ENCODE measurements at regions not wholly inside any gene's neighbourhood (a gene's known extent, or its start where the extent isn't known, plus 50 kb on each side); places are given as distances from the start of the nearest gene placed in this dataset.

GRCh38 chr1:191608367-191608766, 549.9 kb upstream of the RGS18 start:
- DNase-seq, result no peak

GRCh38 chr1:191609305-191609704, 549.0 kb upstream of the RGS18 start:
- no peak for DNase-seq

GRCh38 chr1:191615101-191615821, 543.0 kb upstream of the RGS18 start:
- no peak for DNase-seq

GRCh38 chr1:191618181-191618580, 540.1 kb upstream of the RGS18 start:
- DNase-seq, result no peak

- no peak for DNase-seq
These were observed 537.4 kb upstream of the RGS18 start for GRCh38 chr1:191620883-191621282.

GRCh38 chr1:191624044-191624443, 534.2 kb upstream of the RGS18 start:
- no peak for DNase-seq

- no peak for DNase-seq
These were observed 528.4 kb upstream of the RGS18 start for GRCh38 chr1:191629836-191630235.

- DNase-seq, result no peak
These were observed 523.3 kb upstream of the RGS18 start for GRCh38 chr1:191634801-191635508.

- DNase-seq, result no peak
These were observed 521.9 kb upstream of the RGS18 start for GRCh38 chr1:191636345-191636744.

GRCh38 chr1:191641420-191642260, 516.6 kb upstream of the RGS18 start:
- DNase-seq, result no peak

GRCh38 chr1:191643060-191643459, 515.2 kb upstream of the RGS18 start:
- no peak for DNase-seq

- DNase-seq, result no peak
These were observed 509.3 kb upstream of the RGS18 start for GRCh38 chr1:191648939-191649338.

- no peak for DNase-seq
These were observed 496.2 kb upstream of the RGS18 start for GRCh38 chr1:191662051-191662450.

- no peak for DNase-seq
These were observed 495.5 kb upstream of the RGS18 start for GRCh38 chr1:191662746-191663145.

GRCh38 chr1:191668525-191668924, 489.7 kb upstream of the RGS18 start:
- DNase-seq, result no peak

GRCh38 chr1:191669629-191670028, 488.6 kb upstream of the RGS18 start:
- DNase-seq, result no peak

GRCh38 chr1:191671236-191671635, 487.0 kb upstream of the RGS18 start:
- DNase-seq, result no peak

- DNase-seq, result no peak
These were observed 483.6 kb upstream of the RGS18 start for GRCh38 chr1:191674626-191675179.

GRCh38 chr1:191675856-191676783, 482.1 kb upstream of the RGS18 start:
- no peak for DNase-seq

GRCh38 chr1:191685669-191686068, 472.6 kb upstream of the RGS18 start:
- DNase-seq, result no peak

- DNase-seq, result no peak
These were observed 470.5 kb upstream of the RGS18 start for GRCh38 chr1:191687721-191688120.

GRCh38 chr1:191690931-191691330, 467.3 kb upstream of the RGS18 start:
- DNase-seq, result no peak
